Spleen (tissue), 11 donors: ENCODE measurements at regions not wholly inside any gene's neighbourhood (a gene's known extent, or its start where the extent isn't known, plus 50 kb on each side); places are given as distances from the start of the nearest gene placed in this dataset.

ENCODE experiments used
- DNase-seq: peaks from one replicate; pipeline ENCODE4 v3.0.0-alpha.2; 2020
- H3K27ac ChIP-seq, 8 donors: fragments of 200-600 bp; sonication (generic) in 7 of 8; 1 replicate in 4 of 8; 2 replicates in 4 of 8; pipeline versions ENCODE4 v1.5.0 to v1.8.0; 2016 to 2021; ENCODE audit warnings: inconsistent platforms in 4 of 8, mild to moderate bottlenecking in 4 of 8, moderate library complexity in 1 of 8
- H3K27me3 ChIP-seq, 7 donors: fragments of 200-600 bp; sonication (generic) in 6 of 7; replicated peaks in 1 of 7; 1 replicate in 4 of 7; 2 replicates in 3 of 7; pipeline versions ENCODE4 v1.5.0 to v1.8.0; 2016 to 2021; ENCODE audit warnings: inconsistent platforms in 3 of 7, mild to moderate bottlenecking in 1 of 7
- H3K36me3 ChIP-seq, 6 donors: fragments of 200-600 bp; sonication (generic) in 5 of 6; 1 replicate in 4 of 6; 2 replicates in 2 of 6; pipeline versions ENCODE4 v1.5.0 to v1.8.0; 2016 to 2021; ENCODE audit warnings: inconsistent platforms in 2 of 6
- H3K4me1 ChIP-seq, 6 donors: fragments of 200-600 bp; sonication (generic) in 5 of 6; 1 replicate in 3 of 6; 2 replicates in 3 of 6; pipeline versions ENCODE4 v1.5.0 to v1.8.0; 2016 to 2021; ENCODE audit warnings: inconsistent platforms in 3 of 6
- H3K4me3 ChIP-seq, 8 donors: fragments of 200-600 bp; sonication (generic) in 7 of 8; 1 replicate in 4 of 8; 2 replicates in 4 of 8; pipeline versions ENCODE4 v1.5.0 to v1.8.0; 2016 to 2021; ENCODE audit warnings: inconsistent platforms in 4 of 8, mild to moderate bottlenecking in 4 of 8, moderate library complexity in 2 of 8
- H3K9me3 ChIP-seq, 8 donors: fragments of 200-600 bp; sonication (generic) in 7 of 8; 1 replicate in 4 of 8; 2 replicates in 4 of 8; pipeline versions ENCODE4 v1.5.0 to v1.8.0; 2016 to 2021; ENCODE audit warnings: inconsistent platforms in 4 of 8
- POLR2A ChIP-seq, 3 donors: fragments of 450-650 bp; IDR thresholded peaks; one replicate each; pipeline ENCODE4 v1.5.1; 2017; ENCODE audit warnings: antibody characterized with exemption in 3 of 3, mild to moderate bottlenecking in 1 of 3
- POLR2AphosphoS5 ChIP-seq, 3 donors: sonication (generic); formaldehyde crosslinking; IDR thresholded peaks; one replicate each; pipeline ENCODE4 v1.5.1; 2017; ENCODE audit warnings: antibody characterized with exemption in 3 of 3
- WGBS, 5 donors: extraction: QIAGEN DNeasy Blood & Tissue Kit in 3 of 5; methylation state at CpG; one replicate each; pipeline versions ENCODE4 v1.1.5 to v1.1.7; 2013 to 2018; 5-methylcytosine and 5-hydroxymethylcytosine counted together
- intact Hi-C: fragments of 100-400 bp; cut with DNase I; formaldehyde crosslinking; loops from one replicate; pipeline ENCODE4 v1.15.0; 2023; ENCODE audit warnings: low total_unique reads
- TF ChIP-seq, protein P1 (sequence below), 11 experiments: fragments of 200-600 bp in 7 of 11; fragments of 450-650 bp in 4 of 11; sonication (generic) in 4 of 11; IDR thresholded peaks in 8 of 11; conservative IDR thresholded peaks in 3 of 11; 1 replicate in 7 of 11; 2 replicates in 4 of 11; pipeline versions ENCODE4 v1.4.0 to v1.8.0; 2016 to 2021; ENCODE audit warnings: antibody characterized with exemption in 11 of 11, inconsistent platforms in 4 of 11, mild to moderate bottlenecking in 1 of 11
- donor health status: healthy with polysubstance abuse.
- donor health status: DM: no; HTN: no; CAD: no; lungs with moderate emphysema.
- donor health status: DM: no; HTN: no; CAD: no.
- donor health status: Bipolar disorder and iron deficiency.
- donor health status: healthy.
- donor health status: DM: no; HTN: no; CAD: no.
- donor health status: DM: yes; HTN: yes; CAD: no.

DNA sequence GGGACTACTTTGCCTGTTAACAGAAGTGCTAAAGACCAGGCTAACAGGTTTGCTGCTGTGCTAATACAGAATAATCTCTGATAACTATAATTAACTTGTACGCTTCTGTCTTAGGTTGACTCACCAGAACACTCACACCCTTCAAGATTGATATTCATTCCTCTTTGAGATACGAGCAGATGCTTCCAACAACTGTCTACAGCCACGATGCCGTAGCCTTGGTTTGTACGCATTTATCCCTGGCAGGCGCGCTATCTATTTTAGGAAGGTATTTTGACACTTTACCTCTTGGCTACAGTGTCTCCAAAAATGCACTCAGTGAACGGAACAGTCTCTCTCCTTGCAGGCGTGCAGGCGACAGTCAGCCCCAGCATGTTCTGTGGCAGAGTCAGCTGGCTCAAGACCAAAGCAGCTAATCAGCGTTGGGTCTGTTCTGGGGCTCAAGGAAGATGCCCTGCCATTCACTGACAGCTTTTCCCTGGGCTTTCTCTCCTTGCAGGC is 146.4 kb upstream of the PRICKLE1 start:
- DNase-seq: no peak
- no peaks in the 10 kb centered on the region for H3K27me3 ChIP-seq
- H3K4me1 ChIP-seq: no peaks in the 10 kb centered on the region
- H3K27ac ChIP-seq: no peak overlapping the region
- H3K9me3 ChIP-seq: peaks cover 0 to 3% (median 0%) of the 10 kb centered on the region in 8 donors
- no peak overlapping the region for H3K4me3 ChIP-seq
- TF ChIP-seq POLR2AphosphoS5 (IDR thresholded peaks at IDR 0.05) (no peak), POLR2A (IDR thresholded peaks at IDR 0.05) (no peak)
- TF ChIP-seq, protein P1, sequence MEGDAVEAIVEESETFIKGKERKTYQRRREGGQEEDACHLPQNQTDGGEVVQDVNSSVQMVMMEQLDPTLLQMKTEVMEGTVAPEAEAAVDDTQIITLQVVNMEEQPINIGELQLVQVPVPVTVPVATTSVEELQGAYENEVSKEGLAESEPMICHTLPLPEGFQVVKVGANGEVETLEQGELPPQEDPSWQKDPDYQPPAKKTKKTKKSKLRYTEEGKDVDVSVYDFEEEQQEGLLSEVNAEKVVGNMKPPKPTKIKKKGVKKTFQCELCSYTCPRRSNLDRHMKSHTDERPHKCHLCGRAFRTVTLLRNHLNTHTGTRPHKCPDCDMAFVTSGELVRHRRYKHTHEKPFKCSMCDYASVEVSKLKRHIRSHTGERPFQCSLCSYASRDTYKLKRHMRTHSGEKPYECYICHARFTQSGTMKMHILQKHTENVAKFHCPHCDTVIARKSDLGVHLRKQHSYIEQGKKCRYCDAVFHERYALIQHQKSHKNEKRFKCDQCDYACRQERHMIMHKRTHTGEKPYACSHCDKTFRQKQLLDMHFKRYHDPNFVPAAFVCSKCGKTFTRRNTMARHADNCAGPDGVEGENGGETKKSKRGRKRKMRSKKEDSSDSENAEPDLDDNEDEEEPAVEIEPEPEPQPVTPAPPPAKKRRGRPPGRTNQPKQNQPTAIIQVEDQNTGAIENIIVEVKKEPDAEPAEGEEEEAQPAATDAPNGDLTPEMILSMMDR (IDR thresholded peaks at IDR 0.05 in 8 of 11, conservative IDR thresholded peaks at IDR 0.05 in 3 of 11): no peak
- WGBS, 5 donors: 73 to 87% (median 83%) methylated on average over 11 of the region's 11 CpGs
- intact Hi-C loops: no loop called here
- H3K36me3 ChIP-seq: no peaks in the 10 kb centered on the region

DNA sequence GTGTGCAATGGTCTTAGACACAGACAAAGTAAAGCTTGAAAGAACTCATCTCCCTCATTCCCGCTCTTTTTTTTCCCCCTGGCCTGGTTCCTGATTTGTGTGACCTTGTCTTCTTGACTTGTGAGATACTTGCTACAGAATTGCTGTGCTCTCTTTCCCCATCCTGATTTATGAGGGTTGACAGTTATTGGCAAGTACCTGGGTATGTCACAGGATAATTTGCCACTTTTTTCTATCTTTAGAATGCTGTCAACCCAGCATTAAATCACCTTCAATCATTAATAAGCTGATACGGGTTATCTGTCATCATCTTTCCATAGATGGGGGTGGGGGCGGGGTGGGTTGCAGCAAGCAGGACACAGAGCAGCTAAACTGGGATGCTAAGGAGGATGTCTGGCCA is 144.4 kb upstream of the PRICKLE1 start:
- H3K9me3 ChIP-seq: peaks cover 0 to 3% (median 0%) of the 10 kb centered on the region in 8 donors
- intact Hi-C loops: no loop called here
- DNase-seq: no peak
- TF ChIP-seq POLR2A (IDR thresholded peaks at IDR 0.05): no peak
- TF ChIP-seq, protein P1 (IDR thresholded peaks at IDR 0.05 in 8 of 11, conservative IDR thresholded peaks at IDR 0.05 in 3 of 11): no peak
- TF ChIP-seq POLR2AphosphoS5 (IDR thresholded peaks at IDR 0.05): no peak
- 46 to 86% (median 57%) methylated on average over 3 of the region's 3 CpGs for WGBS, 5 donors
- H3K36me3 ChIP-seq: no peaks in the 10 kb centered on the region
- no peak overlapping the region for H3K4me3 ChIP-seq
- H3K27ac ChIP-seq: no peak overlapping the region
- no peaks in the 10 kb centered on the region for H3K4me1 ChIP-seq
- no peaks in the 10 kb centered on the region for H3K27me3 ChIP-seq

DNA sequence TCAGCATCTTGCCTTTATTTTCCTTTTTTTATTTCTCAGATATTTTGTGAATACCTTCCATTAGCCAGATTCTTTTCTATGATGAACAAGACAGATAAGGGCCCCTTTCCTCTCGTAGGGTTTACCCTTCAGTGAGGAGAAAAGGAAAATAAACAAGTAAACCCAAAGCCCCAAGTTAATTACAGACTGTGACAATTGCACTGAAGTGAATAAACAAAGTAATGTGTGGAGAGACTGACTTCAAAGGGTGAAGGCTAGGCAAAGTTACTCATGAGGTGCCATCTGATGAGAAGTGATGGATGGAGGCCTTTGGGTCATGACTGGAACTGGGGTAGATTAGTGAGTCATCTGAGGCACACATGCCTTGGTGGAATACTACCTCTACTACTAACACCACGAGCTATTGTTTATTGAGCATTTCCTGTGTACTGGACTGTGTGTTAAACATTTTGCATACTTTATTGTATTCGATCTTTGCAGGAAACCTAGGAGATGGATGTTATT is 143.4 kb upstream of the PRICKLE1 start:
- no peaks in the 10 kb centered on the region for H3K27me3 ChIP-seq
- DNase-seq: no peak
- intact Hi-C loops: no loop called here
- H3K27ac ChIP-seq: no peak overlapping the region
- H3K4me1 ChIP-seq: no peaks in the 10 kb centered on the region
- H3K4me3 ChIP-seq: no peak overlapping the region
- peaks cover 0 to 4% (median 0%) of the 10 kb centered on the region in 8 donors for H3K9me3 ChIP-seq
- no peaks in the 10 kb centered on the region for H3K36me3 ChIP-seq
- 51 to 70% (median 61%) methylated on average over 3 of the region's 3 CpGs for WGBS, 5 donors
- TF ChIP-seq, protein P1 (IDR thresholded peaks at IDR 0.05 in 8 of 11, conservative IDR thresholded peaks at IDR 0.05 in 3 of 11): no peak
- no peak for TF ChIP-seq POLR2A (IDR thresholded peaks at IDR 0.05)
- TF ChIP-seq POLR2AphosphoS5 (IDR thresholded peaks at IDR 0.05): no peak

DNA sequence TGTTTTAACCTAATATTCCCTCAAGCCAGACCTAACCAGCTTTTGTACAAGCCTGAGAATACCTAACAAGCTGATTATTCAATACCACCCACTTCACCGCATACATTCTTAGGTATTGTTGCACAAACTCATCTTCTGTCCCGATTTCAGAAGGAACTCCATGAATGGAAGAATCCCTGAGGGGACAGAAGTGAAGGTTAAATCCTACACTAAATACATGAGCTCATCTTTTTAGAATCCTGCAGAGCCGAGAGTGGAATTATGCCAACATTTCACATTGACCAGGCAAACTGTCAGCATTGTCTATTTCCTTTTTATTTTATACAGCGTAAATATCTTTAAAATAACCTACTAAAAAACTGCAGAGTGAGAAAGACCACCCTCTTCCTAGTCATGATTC is 140.7 kb upstream of the PRICKLE1 start:
- TF ChIP-seq, protein P1 (IDR thresholded peaks at IDR 0.05 in 8 of 11, conservative IDR thresholded peaks at IDR 0.05 in 3 of 11): no peak
- no peak for TF ChIP-seq POLR2AphosphoS5 (IDR thresholded peaks at IDR 0.05)
- no peak for TF ChIP-seq POLR2A (IDR thresholded peaks at IDR 0.05)
- no peak for DNase-seq
- Histone ChIP-seq H3K36me3 (no peaks in the 10 kb centered on the region), H3K9me3 (peaks cover 0 to 21% (median 9%) of the 10 kb centered on the region in 8 donors), H3K4me1 (no peaks in the 10 kb centered on the region), H3K27ac (no peak overlapping the region), H3K27me3 (no peaks in the 10 kb centered on the region), H3K4me3 (no peak overlapping the region)
- intact Hi-C loops: no loop called here
- 64 to 76% (median 67%) methylated on average over 4 of the region's 4 CpGs for WGBS, 5 donors
